Activated naive CD4-positive, alpha-beta T cell treated with Interleukin-2 at 50 U/mL for 16 hours (primary cell): ENCODE measurements at regions not wholly inside any gene's neighbourhood (a gene's known extent, or its start where the extent isn't known, plus 50 kb on each side); places are given as distances from the start of the nearest gene placed in this dataset.

ENCODE experiments used
- DNase-seq: peaks from one replicate; pipeline ENCODE4 v3.0.0-alpha.2; 2020

DNA sequence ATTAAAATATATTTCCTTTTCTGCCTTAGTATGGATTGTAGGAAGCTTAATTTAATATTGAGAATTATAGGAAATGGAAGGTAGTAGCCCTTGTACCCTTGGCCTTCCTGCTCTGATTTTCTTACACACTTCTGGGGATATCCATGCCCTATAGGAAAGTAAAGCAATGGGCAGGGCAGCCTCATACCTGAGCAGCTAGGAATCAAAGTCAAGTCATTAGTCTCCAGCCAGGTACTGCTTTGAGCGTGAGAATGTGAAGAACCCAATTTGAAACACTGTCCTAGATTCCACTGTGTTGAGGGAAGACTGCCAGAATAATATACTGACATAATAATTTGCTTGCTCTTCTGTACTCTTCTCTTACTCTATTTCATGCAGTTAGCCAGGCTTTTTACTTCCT, 51.0 kb upstream of the L3MBTL3 start:
- DNase-seq, result no peak

- DNase-seq, result no peak
Observed at GRCh38 chr6:129966125-129966524, 52.3 kb upstream of the L3MBTL3 start.

DNA sequence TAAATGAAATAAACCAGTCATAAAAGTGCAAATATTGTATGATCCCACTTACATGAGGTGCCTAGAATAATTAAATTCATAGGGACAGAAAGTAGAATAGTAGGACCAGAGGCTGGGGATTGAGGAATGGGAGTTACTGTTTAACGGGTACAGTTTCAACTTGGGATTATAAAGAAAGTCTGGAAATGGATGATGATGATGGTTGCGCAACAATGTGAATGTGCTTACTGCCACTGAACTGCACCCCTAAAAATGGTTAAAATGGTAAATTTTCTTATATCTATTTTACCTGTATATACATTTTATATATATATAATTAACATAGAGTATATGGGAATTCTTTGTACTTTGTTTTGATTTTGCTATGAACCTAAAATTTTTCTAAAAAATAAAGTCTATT, 53.3 kb upstream of the L3MBTL3 start:
- DNase-seq, result no peak

- no peak for DNase-seq
Observed at GRCh38 chr6:129959358-129959930, 58.9 kb upstream of the L3MBTL3 start.

DNA sequence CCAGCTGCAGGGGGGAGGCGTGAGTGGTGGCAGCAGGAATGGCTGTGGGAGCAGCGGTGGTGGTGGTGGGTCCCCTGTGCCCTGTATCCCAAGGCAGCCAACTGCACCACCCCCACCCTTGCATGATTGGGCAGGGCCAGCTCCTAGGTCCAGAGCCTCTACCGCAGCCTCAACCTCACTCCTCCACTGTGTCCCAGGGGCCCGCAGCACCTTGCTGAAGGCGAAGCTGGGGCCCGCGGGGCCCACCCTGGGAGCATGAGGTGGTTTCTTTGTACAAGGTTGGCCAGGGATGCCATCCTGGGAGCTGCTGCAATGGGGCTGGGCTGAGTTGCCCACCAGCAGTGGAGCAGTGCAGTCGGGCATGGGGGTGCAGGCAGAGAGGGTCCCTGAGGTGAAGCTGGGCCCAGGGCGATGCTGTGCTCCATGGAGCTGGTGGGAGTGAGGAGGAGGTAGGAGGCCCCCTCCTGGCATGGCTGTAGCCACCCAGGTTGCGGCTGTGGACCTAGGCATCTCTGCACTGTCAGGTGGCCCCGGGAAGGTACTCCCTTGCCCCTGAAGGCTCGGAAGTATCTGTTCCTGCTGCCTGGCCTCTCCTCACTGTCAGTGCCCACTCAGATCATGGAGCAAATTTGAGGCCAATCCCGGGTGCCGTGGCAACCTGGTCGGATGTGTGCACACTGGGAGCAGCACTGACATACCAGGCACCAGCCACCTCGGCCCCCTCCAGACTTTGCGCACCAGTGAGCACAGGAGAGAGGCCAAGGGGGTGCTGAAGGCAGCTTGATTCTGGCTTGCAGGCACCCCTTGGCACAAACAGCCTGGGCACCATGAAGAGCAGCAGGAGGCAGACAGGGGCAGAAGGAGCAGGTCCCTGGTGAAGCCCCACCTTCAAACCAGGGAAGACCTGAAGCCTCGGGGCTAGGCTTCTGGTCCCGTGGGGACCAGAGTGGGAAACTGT, 60.2 kb upstream of the L3MBTL3 start:
- DNase-seq, result no peak

GRCh38 chr6:129955584-129955983, 62.8 kb upstream of the L3MBTL3 start:
- no peak for DNase-seq

DNA sequence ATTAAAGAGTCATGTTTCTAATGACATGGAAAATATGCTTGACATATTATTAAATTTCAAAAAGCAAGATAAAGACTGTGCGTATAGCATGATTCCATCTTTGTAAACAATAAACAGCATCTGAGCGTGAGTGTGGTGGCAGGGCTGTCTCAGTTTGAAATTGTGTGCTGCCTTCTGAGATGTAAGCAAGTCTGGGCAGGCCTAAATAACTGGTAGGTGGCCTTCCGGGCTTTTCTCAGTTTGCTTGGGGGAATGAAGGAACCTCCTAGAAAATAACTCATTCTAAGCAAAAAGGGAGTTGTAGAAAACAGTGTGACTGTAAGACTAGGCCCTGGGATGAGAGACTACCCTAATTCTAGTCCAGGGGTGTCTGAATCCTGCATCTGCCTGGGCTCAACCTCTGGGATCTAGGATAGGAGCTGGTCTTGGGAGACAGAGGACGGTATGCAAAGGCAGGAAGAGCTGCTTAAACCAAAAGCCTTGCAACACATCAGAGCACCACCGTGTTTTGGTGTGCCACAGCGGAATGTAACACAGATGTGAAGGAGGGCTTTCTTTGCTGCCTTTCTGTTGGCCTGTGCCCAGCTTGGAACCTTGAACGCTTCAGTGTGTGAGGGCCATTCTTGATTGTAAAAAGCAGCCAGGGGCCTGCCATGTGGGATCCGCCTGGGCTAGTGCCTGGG, 63.5 kb upstream of the L3MBTL3 start:
- DNase-seq, result no peak

DNA sequence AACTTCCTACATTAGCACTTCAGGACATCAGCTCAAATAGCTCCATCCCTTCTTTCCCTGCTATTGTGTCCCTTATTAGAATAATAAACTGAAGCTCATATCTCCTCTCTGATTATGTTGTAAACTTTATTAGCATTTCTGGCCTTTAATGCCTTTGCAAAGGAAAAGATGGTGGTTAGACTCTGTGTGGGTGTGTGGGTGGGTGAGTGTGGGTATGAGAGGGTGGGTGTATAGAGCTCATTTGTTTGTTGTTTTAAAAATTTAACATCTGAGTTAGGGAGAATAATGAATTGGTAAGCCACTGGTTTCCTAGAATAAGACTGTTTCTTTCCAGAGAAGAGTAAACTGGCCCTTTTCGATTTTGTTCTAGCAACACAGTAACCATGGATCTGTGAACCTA, 70.6 kb upstream of the L3MBTL3 start:
- DNase-seq, result no peak

DNA sequence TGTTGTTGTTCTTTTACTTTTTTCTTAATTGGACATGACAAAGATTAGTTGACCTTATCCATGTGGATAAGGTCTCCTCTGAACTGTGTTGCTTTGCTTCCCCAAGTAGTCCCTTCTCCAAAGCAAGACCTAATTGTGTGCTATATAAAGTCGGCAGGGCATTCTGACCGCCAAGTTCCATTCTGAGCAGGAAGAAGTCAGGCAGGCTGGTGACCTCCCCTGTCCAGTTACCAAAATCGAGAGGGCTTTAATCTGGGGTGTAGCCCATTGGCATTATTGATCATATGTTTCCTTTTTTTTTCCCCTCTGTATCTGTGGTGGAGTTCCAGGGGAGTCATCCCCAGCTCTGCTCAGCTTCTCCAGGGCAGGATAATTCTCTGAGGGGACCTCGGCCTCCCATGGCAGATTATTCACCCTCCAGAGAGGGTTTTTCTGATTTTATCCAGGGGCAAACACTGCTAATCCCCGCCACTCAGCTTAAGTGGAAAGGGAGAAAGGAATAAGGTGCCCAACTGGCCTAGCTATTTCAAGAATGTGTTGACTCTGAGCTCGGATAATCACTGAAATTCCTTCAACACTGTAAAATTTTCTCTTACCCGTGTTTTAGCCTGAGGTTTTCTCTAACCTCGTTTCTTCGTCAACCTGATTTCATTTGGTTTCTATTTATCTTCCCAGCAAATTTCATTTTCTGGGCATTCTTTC, 71.8 kb upstream of the L3MBTL3 start:
- DNase-seq, result no peak

GRCh38 chr6:129943637-129944271, 74.6 kb upstream of the L3MBTL3 start:
- no peak for DNase-seq

- DNase-seq, result no peak
Observed at GRCh38 chr6:129940454-129941195, 77.8 kb upstream of the L3MBTL3 start.

DNA sequence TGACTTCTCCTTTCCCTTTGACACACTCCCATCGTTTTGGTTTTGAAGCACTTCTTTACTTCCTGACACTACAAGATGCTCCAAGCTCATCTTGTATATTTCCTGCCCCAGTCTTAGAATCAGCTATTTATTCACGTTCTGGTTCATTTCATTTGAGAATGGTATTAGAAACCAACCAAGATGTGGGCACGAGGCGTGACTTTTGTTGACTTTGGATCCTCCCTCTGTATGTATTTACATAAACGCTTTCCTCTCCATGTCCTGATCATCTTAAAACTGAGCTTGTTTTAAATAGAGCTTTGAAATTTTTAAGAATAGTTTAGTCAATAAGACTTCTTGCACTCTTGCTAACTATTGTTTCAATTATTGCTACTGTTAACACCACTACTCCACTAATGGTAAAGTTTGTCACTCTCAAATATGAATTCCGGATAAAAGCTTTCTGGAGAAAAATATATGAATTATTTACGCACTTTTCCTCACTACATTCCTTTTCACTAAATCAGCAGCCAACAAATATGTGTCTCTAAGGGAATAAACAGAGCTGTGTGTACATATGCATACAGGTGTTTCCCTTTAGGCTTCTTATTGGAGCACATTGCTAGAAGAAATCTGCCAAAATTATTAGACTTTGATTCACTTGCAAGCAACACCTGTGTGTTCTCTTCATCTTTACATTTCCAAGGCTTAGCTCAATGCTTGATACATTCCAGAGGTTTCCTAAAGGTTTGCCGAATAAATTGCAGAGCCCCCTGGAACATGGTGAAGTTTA, 77.3 kb upstream of the TMEM244 start:
- DNase-seq, result no peak

DNA sequence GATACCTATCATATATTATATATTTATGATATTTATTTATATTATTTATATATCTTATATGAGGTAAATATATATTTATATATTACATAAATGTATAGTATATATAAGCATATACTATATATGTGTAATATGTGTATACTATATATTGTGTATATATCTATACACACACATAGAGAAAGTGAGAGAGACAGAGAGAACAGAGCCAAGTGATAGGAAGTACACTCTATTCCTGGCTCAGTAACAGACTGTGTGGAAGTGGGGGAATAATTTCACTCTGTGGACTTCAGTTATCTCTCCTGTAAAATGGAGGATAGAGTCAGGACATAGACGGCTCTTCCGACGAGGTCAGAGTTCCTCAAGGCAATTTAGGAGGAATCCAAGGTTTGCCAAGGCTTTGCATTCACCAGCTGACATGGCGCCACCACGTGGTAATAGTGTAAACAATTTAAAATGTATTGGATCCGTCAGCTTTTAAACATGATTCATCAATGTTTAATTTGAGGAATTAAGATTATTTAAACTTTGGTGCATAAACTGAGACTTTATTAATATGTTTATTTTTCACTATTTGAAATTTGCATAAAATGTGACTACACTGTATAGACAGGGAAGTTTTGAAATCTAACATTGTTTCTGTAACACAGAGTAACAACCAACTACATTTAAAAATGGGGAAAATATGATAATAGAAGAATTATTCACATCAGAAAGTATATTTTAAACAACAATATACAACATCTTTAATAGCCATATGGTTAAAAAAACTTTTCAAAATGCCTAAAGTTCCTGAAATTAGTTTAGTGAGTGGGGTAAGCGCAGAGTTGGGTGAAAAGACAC, 75.4 kb upstream of the TMEM244 start:
- DNase-seq, result peak; percentile 46

- DNase-seq, result no peak
Observed at GRCh38 chr6:129932321-129932720, 71.2 kb upstream of the TMEM244 start.

- DNase-seq, result no peak
Observed at GRCh38 chr6:129929433-129929832, 68.3 kb upstream of the TMEM244 start.

- no peak for DNase-seq
Observed at GRCh38 chr6:129923530-129924250, 62.6 kb upstream of the TMEM244 start.

GRCh38 chr6:129921169-129921817, 60.2 kb upstream of the TMEM244 start:
- no peak for DNase-seq

DNA sequence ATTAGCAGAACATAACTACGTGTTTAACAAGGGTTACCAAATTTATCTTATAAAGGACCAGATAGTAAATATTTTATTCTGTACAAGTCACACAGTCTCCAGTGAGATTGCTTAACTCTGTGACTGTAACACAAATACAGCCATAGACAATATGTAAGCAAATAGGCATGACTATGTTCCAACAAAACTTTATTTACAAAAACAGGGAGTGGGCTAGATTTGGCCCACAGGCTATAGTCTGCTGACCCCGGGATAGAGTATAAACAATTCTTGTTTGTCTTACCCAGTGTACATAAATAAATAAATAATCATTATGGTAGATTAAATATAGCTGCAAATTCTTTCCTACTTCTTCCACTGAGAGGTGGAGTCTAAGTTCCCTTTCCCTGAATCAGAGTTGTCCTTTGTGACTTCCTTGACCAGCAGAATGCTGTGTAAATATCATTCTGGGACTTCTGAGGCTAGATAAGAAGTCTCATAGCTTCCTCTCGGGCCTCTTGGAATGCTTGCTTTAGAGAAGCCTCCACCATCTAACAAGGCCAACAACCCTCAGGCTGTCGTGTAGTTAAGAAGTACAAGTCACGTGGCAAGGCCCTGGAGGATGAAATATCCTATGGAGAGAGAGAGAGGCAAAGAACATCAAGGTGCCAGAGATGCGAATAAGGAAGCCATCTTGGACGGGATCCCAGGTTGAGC, 59.1 kb upstream of the TMEM244 start:
- no peak for DNase-seq
